Activated naive CD4-positive, alpha-beta T cell treated with anti-CD3 and anti-CD28 coated beads, Interleukin-2, amount 10 ng/mL, durations not matched to agents 7 days and 5 days (primary cell): ENCODE measurements at regions not wholly inside any gene's neighbourhood (a gene's known extent, or its start where the extent isn't known, plus 50 kb on each side); places are given as distances from the start of the nearest gene placed in this dataset.

Source experiments
- CTCF ChIA-PET: fragments of 350-600 bp; sonication (Branson Sonifier 250); formaldehyde crosslinking; loops from one replicate; lab custom pipeline; 2021; ENCODE audit warnings: antibody characterized with exemption; lab: Charles Lee
- DNase-seq: peaks from one replicate; pipeline ENCODE4 v3.0.0-alpha.2; 2020
- H3K27ac Mint-ChIP-seq: one replicate; pipeline ENCODE4 v1.8.0; 2021; ENCODE audit warnings: mild to moderate bottlenecking, moderate library complexity, mixed read lengths
- H3K27me3 Mint-ChIP-seq: one replicate; pipeline ENCODE4 v1.8.0; 2021; ENCODE audit warnings: mild to moderate bottlenecking, mixed read lengths
- H3K36me3 Mint-ChIP-seq: one replicate; pipeline ENCODE4 v1.8.0; 2021; ENCODE audit warnings: mixed read lengths
- H3K4me1 Mint-ChIP-seq: one replicate; pipeline ENCODE4 v1.8.0; 2021; ENCODE audit warnings: mixed read lengths
- H3K4me3 Mint-ChIP-seq: one replicate; pipeline ENCODE4 v1.8.0; 2021; ENCODE audit warnings: mild to moderate bottlenecking, moderate library complexity, mixed read lengths
- H3K9me3 Mint-ChIP-seq: one replicate; pipeline ENCODE4 v1.8.0; 2021; ENCODE audit warnings: mixed read lengths

DNA sequence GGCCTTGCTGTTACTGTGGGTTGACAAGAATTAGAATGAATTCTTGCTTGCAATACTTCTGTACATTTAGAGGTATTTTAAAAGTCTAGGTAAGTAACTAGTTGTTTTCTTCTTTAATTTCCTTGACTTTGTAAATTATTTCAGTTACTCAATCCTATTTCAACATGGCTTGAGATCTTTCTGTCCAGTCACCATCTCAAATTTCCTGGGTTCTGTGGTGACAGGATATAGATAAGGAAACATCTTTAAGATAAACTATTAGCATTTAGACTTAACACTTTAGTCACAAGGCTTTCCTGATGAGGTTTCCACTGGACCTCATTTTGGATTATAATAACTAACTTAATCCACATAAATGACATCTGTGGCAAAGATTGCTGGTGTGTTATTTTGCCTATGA, 195.9 kb upstream of the DPH6 start:
- no peak for DNase-seq
- H3K4me1 Mint-ChIP-seq, result no peaks in the 10 kb centered on the region
- H3K4me3 Mint-ChIP-seq, result no peak overlapping the region
- no peak overlapping the region for H3K27ac Mint-ChIP-seq
- H3K36me3 Mint-ChIP-seq, result no peaks in the 10 kb centered on the region
- CTCF ChIA-PET, result interaction anchor here (0.6 to 2.2 kb wide), 2 partner anchors 9 to 45 kb away, joined by 3 to 6 read pairs; no protein-coding TSS in a partner anchor
- no peaks in the 10 kb centered on the region for H3K9me3 Mint-ChIP-seq
- H3K27me3 Mint-ChIP-seq, result no peaks in the 10 kb centered on the region

DNA sequence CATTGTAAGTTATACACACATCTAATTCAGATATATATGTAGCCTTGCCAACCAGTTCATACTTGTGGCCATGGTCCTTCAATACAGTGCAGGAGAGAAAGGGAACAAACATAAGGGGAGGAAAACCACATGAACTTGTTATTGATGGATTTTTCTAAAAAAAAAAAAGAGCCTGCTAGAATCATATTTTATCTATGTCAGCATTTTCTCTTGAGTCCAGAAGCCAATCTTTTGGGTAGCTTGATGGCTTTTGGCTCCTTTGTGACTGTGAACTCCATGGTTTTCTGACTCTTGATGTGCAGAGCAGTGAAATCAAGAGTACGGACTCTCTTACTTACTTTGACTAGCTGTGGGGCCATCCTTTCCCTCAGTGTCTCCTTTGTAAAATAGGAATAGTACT, 197.4 kb upstream of the DPH6 start:
- no peak overlapping the region for H3K27ac Mint-ChIP-seq
- no peaks in the 10 kb centered on the region for H3K27me3 Mint-ChIP-seq
- H3K36me3 Mint-ChIP-seq, result no peaks in the 10 kb centered on the region
- H3K9me3 Mint-ChIP-seq, result no peaks in the 10 kb centered on the region
- no peak overlapping the region for H3K4me3 Mint-ChIP-seq
- no peak for DNase-seq
- CTCF ChIA-PET, result no interaction called here
- no peaks in the 10 kb centered on the region for H3K4me1 Mint-ChIP-seq

DNA sequence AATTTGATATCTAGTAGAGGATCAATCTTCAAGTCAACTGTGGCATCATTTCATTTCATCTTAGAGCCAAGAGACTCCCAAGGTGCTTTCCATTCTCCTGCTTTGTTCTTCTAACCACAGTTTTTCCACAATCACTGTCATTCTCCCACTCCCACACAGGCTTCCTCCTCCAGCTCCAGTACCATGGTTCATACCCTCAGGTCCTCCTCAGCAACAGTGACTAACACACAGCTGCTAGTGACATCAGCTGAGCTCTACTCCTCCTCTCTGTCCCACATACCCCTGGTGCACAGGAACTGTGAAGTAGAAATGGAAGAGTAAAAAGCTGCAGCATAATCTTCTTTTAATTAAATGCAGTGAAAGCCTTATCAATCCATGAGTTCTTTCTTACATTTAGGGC, 200.2 kb upstream of the DPH6 start:
- CTCF ChIA-PET, result no interaction called here
- no peaks in the 10 kb centered on the region for H3K9me3 Mint-ChIP-seq
- no peak overlapping the region for H3K4me3 Mint-ChIP-seq
- no peak for DNase-seq
- no peak overlapping the region for H3K27ac Mint-ChIP-seq
- no peaks in the 10 kb centered on the region for H3K36me3 Mint-ChIP-seq
- H3K27me3 Mint-ChIP-seq, result no peaks in the 10 kb centered on the region
- H3K4me1 Mint-ChIP-seq, result no peaks in the 10 kb centered on the region

DNA sequence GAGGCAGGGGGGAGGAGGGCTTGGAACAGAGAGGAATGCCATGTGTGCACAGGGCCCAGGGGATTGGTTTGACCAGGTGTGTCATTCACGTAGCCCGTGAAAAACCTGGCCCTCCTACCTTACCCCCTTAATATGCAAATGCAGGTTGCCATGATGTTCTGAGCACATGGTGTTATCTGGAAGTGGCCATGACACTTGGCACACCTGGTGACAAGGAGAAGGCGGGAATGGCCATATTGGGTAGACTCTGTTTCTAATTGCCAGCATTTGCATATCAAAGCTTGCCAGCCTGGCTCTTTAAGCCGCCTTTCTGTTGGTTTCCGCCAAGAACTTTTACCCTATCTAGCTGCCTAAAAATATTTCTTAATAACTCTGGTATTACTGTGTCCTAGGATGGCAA, 202.1 kb upstream of the DPH6 start:
- CTCF ChIA-PET, result no interaction called here
- no peaks in the 10 kb centered on the region for H3K36me3 Mint-ChIP-seq
- DNase-seq, result no peak
- no peaks in the 10 kb centered on the region for H3K4me1 Mint-ChIP-seq
- H3K27ac Mint-ChIP-seq, result no peak overlapping the region
- no peak overlapping the region for H3K4me3 Mint-ChIP-seq
- no peaks in the 10 kb centered on the region for H3K27me3 Mint-ChIP-seq
- no peaks in the 10 kb centered on the region for H3K9me3 Mint-ChIP-seq

DNA sequence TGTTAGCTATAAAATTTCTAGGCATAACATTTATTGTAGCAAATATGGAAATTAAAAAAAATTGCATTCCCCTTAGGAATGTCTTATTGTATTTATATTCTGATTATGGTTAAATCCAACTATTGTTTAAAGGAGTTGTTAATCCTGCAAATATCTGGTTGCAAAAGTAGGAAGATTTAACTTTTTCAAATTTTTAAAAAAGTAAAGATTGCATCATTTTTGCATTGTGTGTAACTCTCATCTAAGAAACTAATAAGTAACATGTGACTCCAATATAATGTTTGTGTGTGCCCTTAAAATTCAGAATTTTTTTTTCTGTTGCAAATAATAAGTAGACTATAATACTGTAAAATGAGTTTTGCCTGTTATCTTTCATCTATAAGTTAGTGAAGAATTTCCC, 204.1 kb upstream of the DPH6 start:
- DNase-seq, result no peak
- Mint-ChIP-seq H3K4me1 (no peaks in the 10 kb centered on the region), H3K27ac (no peak overlapping the region), H3K4me3 (no peak overlapping the region), H3K9me3 (no peaks in the 10 kb centered on the region), H3K27me3 (no peaks in the 10 kb centered on the region), H3K36me3 (no peaks in the 10 kb centered on the region)
- CTCF ChIA-PET, result no interaction called here

DNA sequence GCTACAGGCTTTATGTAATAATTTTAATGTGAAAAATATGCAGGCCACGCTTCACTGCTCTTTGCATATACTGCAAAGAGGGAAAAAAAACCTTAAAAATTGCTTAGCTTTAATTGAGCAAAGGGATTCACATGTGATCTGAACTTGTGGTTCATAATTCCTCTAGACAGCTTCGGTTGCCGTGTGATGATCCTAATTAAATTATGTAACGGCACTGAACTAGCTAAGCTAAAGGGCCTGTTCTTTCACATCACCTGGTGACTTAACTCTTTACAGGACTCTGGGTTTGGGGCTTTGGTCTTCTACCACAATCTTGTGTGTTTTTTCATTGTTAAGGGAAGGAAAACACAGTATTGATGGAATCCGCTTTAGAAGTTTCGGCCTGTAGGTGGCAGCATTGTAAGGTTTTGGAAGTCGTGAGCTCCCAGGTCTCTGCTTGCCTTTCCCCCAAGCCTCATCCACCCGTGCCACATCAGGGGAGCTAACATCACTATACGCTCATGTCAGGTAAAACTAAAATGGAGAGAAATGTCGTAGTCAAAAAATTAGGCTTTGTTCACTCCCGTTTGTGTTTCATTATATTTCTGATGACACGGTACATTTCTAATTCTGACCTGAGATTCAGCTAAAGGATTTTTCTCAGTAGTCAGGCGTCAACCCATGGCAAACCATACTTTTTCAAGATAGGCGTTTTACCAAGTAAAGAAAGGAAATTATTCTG, 205.6 kb upstream of the DPH6 start:
- CTCF ChIA-PET, result interaction anchor here (0.6 to 1.7 kb wide), 9 partner anchors 10 to 1384 kb away, joined by 3 to 6 read pairs (median 3); no protein-coding TSS in a partner anchor
- Mint-ChIP-seq H3K4me3 (no peak overlapping the region), H3K9me3 (no peaks in the 10 kb centered on the region)

DNA sequence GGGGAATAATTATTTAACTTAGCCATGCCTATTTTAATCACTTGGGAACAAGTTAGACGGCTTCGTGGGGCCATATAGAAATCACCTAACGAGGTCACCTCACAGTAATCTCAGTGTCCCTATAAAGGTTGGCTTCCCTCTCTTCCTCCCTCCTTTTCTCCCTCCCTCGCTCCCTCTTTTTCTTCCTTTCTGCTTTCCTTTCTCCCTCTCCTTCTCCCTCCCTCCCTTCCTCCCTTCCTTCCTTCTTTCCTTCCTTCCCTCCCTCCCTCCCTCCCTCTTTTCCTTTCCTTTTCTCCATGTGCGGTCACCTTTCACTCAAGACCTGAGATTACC, 206.1 kb upstream of the DPH6 start:
- no peaks in the 10 kb centered on the region for H3K36me3 Mint-ChIP-seq
- no peak for DNase-seq
- CTCF ChIA-PET, result interaction anchor here (0.6 to 1.7 kb wide), 7 partner anchors 10 to 463 kb away, joined by 3 to 6 read pairs (median 3); no protein-coding TSS in a partner anchor
- no peaks in the 10 kb centered on the region for H3K4me1 Mint-ChIP-seq
- H3K27ac Mint-ChIP-seq, result no peak overlapping the region
- H3K27me3 Mint-ChIP-seq, result no peaks in the 10 kb centered on the region
- H3K9me3 Mint-ChIP-seq, result no peaks in the 10 kb centered on the region
- H3K4me3 Mint-ChIP-seq, result no peak overlapping the region

More for the DNA sequence above, 205.6 kb upstream of the DPH6 start:
- Mint-ChIP-seq H3K27ac (no peak overlapping the region), H3K4me1 (no peaks in the 10 kb centered on the region), H3K36me3 (no peaks in the 10 kb centered on the region), H3K27me3 (no peaks in the 10 kb centered on the region)
- peak; percentile 58 for DNase-seq

DNA sequence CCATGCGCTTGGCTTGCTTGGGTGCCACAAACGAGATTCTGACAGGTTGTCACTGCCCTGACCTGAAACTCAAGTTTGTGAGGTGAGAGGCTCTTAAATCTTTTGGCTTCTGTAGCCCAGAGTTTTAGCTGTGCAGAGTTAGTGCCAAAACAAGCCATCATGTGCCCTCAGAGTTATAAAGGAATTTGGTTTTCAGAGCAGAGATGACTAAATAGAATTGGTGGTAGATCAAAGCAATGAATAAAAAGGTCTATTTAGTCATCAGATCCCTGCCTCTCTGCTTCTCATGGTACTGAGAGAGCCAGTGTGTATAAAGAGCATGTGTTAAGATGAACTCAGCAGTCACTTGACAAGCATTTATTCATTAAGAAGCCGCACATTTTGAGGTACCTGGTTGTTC, 207.5 kb upstream of the DPH6 start:
- Mint-ChIP-seq H3K4me3 (no peak overlapping the region), H3K27me3 (no peaks in the 10 kb centered on the region), H3K36me3 (no peaks in the 10 kb centered on the region), H3K4me1 (no peaks in the 10 kb centered on the region), H3K9me3 (no peaks in the 10 kb centered on the region), H3K27ac (no peak overlapping the region)
- DNase-seq, result no peak
- CTCF ChIA-PET, result no interaction called here

DNA sequence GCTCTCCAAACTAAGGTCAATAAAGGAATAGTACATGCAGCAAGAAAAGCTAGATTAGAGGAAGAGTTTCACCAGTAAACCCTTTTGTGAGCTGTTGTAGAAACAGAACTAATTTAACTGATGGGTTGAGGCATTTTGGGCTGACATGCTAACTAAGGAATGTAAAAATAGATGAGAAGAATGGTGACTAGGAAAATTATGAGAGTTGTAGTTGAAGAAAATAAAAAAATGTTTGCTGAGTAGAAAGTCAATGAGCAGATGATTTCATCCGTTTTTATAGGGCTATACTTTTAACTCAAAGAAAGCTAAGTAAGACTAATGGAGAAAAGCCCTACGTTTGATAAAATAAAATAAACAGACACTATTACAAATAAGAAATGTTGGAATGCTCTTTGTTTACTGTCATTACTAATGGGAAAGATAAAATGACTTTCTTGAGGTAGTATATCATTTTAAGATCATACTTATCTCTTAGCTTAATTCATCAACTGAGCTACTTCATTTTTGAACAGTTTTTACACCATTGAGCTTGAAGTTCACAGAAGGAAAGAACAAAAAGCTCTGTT, 209.4 kb upstream of the DPH6 start:
- H3K27me3 Mint-ChIP-seq, result no peaks in the 10 kb centered on the region
- no peak for DNase-seq
- H3K4me1 Mint-ChIP-seq, result no peaks in the 10 kb centered on the region
- no peak overlapping the region for H3K27ac Mint-ChIP-seq
- no peak overlapping the region for H3K4me3 Mint-ChIP-seq
- H3K9me3 Mint-ChIP-seq, result no peaks in the 10 kb centered on the region
- H3K36me3 Mint-ChIP-seq, result no peaks in the 10 kb centered on the region
- CTCF ChIA-PET, result interaction anchor here (1.2 kb wide), 1 partner anchor 15 kb away, joined by 3 read pairs; no protein-coding TSS in a partner anchor

DNA sequence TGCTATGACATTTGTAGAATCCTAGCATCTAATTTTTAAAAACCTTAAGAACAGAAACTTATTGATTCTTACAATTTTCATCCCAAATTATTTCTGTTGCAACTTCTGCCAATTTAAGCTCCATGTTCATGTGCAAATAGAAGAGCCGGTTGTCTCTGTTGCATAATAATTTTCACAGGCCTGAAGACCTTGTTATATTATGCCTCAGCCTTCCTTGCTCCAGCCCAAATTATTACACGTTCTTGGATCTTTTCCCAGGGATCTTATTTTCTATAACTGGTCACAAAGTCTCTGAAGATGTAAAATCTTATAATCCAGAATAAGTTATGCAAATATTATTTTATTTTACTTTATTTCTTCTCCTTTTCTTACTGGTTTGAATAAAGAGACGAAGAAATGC, 210.7 kb upstream of the DPH6 start:
- no peak for DNase-seq
- CTCF ChIA-PET, result no interaction called here
- no peak overlapping the region for H3K4me3 Mint-ChIP-seq
- H3K27me3 Mint-ChIP-seq, result no peaks in the 10 kb centered on the region
- no peaks in the 10 kb centered on the region for H3K4me1 Mint-ChIP-seq
- no peaks in the 10 kb centered on the region for H3K9me3 Mint-ChIP-seq
- no peaks in the 10 kb centered on the region for H3K36me3 Mint-ChIP-seq
- H3K27ac Mint-ChIP-seq, result no peak overlapping the region

DNA sequence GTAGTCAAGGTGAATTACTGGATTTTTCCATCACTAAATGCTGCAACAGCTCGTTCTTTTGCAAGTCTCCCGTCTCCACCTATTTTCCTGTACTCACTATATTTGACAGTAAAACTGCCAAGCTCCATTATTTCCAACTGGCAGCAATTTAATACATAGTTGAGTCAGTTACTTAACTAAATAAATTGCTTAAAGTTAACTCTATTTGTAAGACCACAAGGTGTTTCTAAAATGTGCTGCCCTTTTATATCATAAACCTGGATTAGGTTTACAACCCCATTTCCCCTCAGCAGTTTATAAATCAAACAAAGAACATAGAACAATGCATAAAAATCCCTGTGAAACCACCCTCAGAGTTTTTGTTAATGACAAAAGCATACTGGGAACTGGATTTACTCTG, 211.4 kb upstream of the DPH6 start:
- Mint-ChIP-seq H3K27me3 (no peaks in the 10 kb centered on the region), H3K27ac (no peak overlapping the region), H3K4me1 (no peaks in the 10 kb centered on the region), H3K4me3 (no peak overlapping the region), H3K9me3 (no peaks in the 10 kb centered on the region), H3K36me3 (no peaks in the 10 kb centered on the region)
- no peak for DNase-seq
- CTCF ChIA-PET, result no interaction called here

DNA sequence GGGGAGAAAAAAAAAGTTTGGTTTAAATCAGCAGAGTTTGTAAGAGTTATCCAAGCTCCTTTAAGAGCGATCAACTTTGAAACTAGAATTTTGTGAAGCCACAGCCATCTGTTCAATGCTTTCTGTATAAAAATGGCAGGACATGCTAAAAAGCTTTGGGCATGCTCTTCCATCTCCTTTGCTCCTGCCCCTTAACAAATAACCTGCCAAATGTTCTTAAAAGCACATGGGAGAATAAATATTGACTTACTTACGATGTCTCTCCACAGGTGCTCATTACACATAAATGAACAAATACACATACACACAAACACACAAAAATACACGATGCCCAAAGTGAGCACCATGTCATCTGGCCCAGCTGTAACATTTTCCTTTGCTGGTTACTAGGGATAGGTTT, 211.8 kb upstream of the DPH6 start:
- CTCF ChIA-PET, result no interaction called here
- DNase-seq, result no peak
- H3K4me3 Mint-ChIP-seq, result no peak overlapping the region
- H3K9me3 Mint-ChIP-seq, result no peaks in the 10 kb centered on the region
- no peak overlapping the region for H3K27ac Mint-ChIP-seq
- H3K36me3 Mint-ChIP-seq, result no peaks in the 10 kb centered on the region
- no peaks in the 10 kb centered on the region for H3K4me1 Mint-ChIP-seq
- H3K27me3 Mint-ChIP-seq, result no peaks in the 10 kb centered on the region

DNA sequence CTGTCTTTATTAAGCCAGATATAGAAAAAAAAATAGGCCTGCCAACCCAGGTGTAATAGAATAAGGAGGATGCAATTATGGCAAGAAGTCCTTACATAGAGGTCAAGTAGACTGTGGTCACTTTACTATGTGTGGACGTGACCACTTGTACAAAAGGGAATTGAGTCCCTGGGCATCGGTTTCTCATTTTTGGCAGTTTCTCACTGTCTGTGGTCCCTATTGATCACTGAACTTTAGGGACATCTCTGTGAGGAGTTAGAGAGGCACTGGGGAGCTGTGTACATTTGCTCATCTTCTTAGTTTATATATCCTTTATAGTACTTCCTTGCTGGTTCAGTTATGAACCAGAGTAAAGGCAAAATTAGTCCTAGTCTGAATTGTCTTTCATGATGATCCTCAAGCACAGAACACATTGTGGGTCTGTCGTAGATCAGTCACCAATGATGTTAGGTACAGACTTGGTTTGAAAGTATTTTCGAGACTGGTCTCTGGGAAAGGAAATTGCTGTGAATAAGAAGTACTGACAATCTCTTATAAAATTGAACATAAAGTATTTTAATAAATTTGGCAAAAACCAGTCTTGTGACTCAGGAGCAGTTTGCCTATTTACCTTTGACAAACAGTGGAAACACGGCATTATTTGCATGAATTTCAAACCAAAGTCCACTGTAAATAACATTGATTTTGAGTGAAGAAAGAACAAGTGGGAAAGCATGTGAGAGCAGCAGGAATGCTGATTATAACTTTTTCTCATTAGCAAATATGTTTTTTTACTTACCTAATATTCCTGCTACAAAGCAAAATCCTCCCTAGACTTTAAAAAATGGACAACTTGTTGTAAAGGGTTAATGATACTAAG, 218.9 kb upstream of the DPH6 start:
- CTCF ChIA-PET, result no interaction called here
- H3K4me1 Mint-ChIP-seq, result no peaks in the 10 kb centered on the region
- H3K9me3 Mint-ChIP-seq, result no peaks in the 10 kb centered on the region
- no peaks in the 10 kb centered on the region for H3K27me3 Mint-ChIP-seq
- no peak for DNase-seq
- H3K4me3 Mint-ChIP-seq, result no peak overlapping the region
- H3K36me3 Mint-ChIP-seq, result no peaks in the 10 kb centered on the region
- H3K27ac Mint-ChIP-seq, result no peak overlapping the region

DNA sequence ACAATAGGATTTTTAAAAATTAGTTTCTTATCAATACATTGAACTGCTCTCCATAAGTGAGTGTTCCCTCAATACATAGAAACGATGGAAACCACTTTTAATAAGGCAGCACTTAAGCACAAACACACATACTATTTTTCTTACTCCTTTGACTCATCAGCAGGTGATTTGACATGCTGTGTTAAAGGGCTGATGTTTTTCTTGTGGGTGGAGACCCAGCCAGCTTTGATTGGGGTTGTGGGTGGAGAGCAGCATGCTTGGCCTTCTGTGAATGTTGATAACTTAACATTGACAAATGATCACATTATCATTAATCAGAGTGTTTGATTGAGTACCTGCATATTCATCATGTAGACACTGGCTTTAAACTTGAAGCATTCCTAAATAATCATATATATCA, 223.0 kb upstream of the DPH6 start:
- no peak overlapping the region for H3K4me3 Mint-ChIP-seq
- CTCF ChIA-PET, result no interaction called here
- H3K36me3 Mint-ChIP-seq, result no peaks in the 10 kb centered on the region
- H3K4me1 Mint-ChIP-seq, result no peaks in the 10 kb centered on the region
- no peaks in the 10 kb centered on the region for H3K9me3 Mint-ChIP-seq
- no peaks in the 10 kb centered on the region for H3K27me3 Mint-ChIP-seq
- no peak overlapping the region for H3K27ac Mint-ChIP-seq
- no peak for DNase-seq

DNA sequence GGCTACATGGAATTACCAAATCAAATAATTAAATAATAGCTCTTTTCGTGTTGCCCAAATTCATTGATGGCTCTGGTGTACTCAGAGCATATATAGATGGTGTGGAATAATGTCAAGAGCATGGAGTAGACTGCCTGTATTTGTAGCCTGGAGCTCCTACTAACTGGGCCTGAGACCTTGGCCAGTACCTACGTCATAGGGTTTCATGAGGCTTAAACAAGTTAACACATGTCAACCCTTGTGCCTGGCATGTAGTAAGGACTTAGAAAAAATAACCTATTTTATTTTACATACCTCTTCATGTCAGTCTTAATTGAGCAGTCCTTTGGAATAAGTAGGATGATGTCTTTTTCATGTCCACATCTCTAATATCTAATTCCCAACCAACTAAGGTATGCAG, 223.7 kb upstream of the DPH6 start:
- Mint-ChIP-seq H3K36me3 (no peaks in the 10 kb centered on the region), H3K27me3 (no peaks in the 10 kb centered on the region), H3K27ac (no peak overlapping the region), H3K4me3 (no peak overlapping the region), H3K4me1 (no peaks in the 10 kb centered on the region), H3K9me3 (no peaks in the 10 kb centered on the region)
- no peak for DNase-seq
- CTCF ChIA-PET, result no interaction called here
